ENCODE measurements at regions not wholly inside any gene's neighbourhood (a gene's known extent, or its start where the extent isn't known, plus 50 kb on each side); places are given as distances from the start of the nearest gene placed in this dataset.
"Not testable (repeated sequence)": the region's sequence is repeated elsewhere in the genome, so short reads cannot be mapped to it uniquely, and the experiment has no call there.

DNA sequence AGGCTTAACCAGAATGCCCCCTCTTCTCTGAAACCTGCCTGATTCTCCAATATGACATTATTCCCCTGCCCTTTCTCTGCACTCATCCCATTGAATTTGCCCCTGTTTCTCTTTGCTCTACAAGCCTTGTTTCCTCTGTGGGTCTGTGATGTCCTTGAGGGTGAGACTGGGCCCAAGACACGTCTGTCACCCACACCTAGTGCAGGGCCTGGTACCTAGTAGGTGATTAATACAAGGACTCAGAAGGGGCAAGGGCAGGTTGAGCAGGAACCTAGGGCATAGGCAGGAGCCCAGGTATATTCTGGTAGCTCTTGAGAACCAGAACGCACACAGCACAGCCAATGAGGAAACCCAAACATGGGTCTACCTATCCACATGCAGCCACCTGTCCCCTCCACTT, 81.9 kb upstream of the HMGXB4 start:
- no peak for DNase-seq (ENCODE audit: low read depth)
- in situ Hi-C loops (cut with HindIII; ENCODE audit: low pct_unique_long_range_greater_than_20kb, low sequenced_read_pairs) = no loop called here

DNA sequence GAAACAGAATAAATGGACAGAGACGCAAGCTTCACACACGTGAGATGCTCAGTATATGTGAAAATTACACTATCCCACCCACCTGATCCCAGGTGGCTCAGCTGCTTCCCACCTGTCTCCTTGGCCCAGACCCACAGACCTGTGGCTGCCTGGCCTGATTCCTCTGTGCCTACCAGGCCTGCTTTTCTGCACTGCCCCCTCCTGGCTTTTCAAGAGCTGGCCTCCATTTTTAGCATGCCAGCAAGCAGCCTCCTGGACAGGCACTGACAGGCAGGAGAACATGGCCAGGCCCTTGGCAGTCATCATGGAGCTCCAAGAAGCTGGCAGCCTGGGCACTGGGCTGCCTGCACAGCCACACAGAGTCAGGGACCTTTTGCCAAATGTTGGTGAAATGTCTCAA, 79.5 kb upstream of the HMGXB4 start:
- DNase-seq (ENCODE audit: low read depth) = no peak
- in situ Hi-C loops (cut with HindIII; ENCODE audit: low pct_unique_long_range_greater_than_20kb, low sequenced_read_pairs) = no loop called here

DNA sequence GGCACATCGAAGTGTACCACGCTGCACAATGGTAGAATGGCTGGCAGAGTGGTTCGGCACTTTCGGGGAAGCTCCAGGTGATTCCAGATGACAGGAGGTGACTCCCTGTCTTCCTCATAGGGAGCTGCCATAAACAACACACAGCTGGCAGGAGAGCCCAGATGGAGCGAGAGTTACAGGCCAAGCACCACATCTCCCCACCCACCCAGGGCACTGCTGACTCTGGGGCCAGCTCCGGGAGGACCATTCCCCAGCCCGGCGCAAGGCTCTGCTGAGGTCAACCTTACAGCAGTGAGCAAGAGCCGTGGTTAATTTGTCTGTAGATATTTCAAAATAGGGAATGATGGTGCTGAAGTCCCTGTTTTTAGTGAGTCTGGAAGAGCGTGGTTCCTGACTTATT, 78.8 kb upstream of the HMGXB4 start:
- DNase-seq (ENCODE audit: low read depth) = no peak
- in situ Hi-C loops (cut with HindIII; ENCODE audit: low pct_unique_long_range_greater_than_20kb, low sequenced_read_pairs) = no loop called here

DNA sequence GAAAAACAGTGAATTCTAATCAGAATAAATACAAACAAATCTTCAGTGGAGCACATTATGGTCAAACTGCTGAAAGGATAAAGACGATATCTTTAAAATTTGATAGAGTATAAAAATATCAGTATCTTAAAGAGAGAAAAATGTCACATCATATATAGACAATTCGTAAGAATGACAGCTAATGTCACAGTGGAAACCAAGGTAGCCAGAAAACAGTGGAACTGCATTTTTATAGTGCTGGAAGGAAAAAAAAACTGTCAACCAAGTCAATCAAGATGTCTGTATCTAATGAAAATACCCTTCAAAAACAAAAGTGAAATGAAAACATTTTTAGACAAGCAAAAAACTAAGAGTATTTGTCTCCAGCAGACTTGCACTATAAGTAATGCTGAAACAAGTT, 73.4 kb upstream of the HMGXB4 start:
- no peak for DNase-seq (ENCODE audit: low read depth)
- in situ Hi-C loops (cut with HindIII; ENCODE audit: low pct_unique_long_range_greater_than_20kb, low sequenced_read_pairs) = no loop called here

DNA sequence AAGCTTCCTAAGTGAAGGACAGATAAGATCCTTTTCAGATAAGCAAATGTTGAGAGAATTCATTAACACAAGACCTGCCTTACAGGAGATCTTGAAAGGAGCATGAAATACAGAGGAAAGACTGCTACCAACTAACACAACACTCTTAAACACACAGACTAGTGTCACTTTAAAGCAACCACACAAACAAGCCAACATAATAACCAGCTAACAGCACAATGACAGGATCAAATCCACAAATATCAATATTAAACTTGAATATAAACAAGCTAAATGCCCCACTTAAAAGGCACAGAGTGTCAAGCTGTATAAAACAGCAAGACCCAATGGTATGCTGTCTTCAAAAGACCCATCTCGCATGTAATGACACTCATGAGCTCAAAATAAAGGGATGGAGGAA, 70.8 kb upstream of the HMGXB4 start:
- no peak for DNase-seq (ENCODE audit: low read depth)
- in situ Hi-C loops (cut with HindIII; ENCODE audit: low pct_unique_long_range_greater_than_20kb, low sequenced_read_pairs) = no loop called here

DNA sequence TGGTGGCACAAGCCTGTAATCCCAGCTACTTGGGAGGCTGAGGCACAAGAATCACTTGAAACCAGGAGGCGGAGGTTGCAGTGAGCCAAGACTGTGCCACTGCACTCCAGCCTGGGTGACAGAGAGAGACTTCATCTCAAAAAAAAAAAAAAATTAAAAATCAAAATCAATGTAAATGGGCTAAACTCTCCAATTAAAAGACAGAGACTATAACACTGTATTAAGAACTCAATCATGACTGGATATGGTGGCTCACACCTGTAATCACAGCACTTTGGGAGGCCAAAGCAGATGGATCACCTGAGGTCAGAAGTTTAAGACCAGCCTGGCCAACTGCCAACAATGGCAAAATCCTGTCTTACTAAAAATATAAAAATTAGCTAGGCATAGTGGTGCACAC, 68.4 kb upstream of the HMGXB4 start:
- in situ Hi-C loops (cut with HindIII; ENCODE audit: low pct_unique_long_range_greater_than_20kb, low sequenced_read_pairs); DNase-seq (ENCODE audit: low read depth): not testable (repeated sequence)

DNA sequence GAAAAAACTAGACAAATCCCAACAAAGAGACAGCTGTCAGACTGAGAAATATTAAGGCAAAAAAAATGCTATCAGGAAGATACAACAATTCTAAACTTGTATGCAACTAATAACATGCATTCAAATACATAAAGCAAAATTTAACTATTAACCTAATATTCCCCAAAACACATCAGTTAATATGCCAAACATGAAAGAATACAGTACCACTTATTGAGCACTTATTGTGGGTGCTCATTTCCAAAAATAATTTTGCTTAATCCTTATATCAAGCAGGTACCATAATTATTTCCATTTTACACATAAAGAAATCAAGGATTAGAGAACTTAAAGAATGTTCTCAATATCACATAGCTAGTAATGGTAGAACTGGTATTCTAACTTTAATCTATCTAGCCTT, 67.7 kb upstream of the HMGXB4 start:
- in situ Hi-C loops (cut with HindIII; ENCODE audit: low pct_unique_long_range_greater_than_20kb, low sequenced_read_pairs) = no loop called here
- no peak for DNase-seq (ENCODE audit: low read depth)

DNA sequence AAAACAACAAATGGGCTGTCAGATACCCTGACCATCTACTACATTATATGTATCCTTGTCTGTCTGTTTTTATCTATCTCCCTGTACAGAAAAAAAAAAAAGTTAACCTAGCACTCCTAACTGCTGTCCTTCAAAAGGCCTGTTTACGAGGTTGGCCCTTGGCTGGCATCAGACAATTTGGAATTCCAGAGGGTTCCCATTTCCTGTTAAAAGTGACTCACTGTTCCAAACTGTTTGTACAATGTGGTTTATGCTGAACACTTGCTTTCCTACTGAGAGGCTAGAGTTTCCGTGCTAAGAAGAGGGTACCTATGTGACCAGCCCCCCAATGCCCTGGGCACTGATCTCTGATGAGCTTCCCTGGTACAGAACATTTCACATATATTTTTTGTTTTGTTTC, 65.9 kb upstream of the HMGXB4 start:
- in situ Hi-C loops (cut with HindIII; ENCODE audit: low pct_unique_long_range_greater_than_20kb, low sequenced_read_pairs) = no loop called here
- peak; percentile 41 for DNase-seq (ENCODE audit: low read depth)

DNA sequence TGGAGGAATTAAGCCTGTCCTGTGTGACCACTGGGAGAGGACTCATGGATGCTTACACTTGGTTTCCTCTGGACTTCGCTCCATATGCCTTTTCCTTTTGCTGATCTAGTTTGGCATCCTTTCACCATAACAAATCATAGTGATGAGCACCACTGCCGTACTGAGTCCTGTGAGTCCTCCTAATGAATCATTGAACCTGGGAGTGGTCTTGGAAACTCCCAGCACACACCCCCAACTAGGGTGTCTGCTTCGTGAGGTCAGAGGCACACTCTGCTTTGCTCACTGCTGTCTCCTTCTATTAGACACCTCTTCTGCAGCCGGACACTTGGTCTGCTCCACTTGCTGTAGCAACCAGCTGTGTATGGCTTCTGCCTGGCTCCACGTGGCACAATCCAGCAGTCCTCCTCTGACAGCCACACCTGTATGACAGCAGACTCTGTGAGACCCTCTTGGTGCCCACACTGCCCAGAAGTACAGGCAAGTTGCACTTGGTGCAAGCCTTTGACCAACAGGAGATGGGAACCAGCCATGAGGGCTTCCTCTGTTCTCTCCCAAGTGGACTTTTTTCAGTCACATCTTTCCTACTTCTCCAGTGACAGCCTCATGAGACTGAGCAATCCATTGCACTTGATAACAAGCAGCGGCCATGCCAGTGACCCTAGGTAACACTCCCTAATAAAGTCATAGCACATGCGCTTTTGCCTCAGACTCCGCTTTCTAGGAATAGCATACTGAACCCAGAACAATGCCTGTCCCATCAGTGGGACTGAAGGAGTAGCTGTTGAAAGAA, 65.0 kb upstream of the HMGXB4 start:
- peak; percentile 22 for DNase-seq (ENCODE audit: low read depth)
- in situ Hi-C loops (cut with HindIII; ENCODE audit: low pct_unique_long_range_greater_than_20kb, low sequenced_read_pairs) = no loop called here

DNA sequence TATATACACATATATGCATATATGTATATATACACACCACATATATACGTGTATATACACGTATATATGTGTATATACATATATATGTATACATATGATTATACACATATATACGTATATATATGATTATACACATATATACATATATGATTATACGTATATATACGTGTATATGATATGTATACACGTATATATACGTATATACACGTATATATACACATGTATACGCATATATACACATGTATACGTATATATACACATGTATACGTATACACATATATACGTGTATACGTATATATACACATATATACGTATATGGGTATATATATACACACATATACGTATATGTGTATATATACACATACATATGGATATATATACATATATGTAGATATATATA, 62.1 kb upstream of the HMGXB4 start:
- in situ Hi-C loops (cut with HindIII; ENCODE audit: low pct_unique_long_range_greater_than_20kb, low sequenced_read_pairs) = no loop called here
- no peak for DNase-seq (ENCODE audit: low read depth)

DNA sequence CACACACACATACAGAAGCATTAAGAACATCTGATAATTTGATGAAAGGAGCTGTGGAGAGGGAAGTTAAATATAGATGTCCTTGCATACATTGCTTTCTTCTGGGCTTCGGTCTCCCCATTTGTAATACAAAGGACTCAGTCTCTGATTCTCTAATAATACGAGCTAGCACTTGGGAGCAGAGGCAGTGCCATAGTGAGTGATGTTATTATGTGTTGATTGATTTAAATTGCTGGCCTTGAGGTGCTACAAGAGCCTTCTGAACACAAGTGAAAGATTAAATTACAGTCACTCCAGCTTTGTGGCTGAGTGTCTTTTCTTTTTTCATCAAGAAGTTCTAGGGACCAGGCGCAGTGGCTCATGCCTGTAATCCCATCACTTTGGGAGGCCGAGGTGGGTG, 61.5 kb upstream of the HMGXB4 start:
- no peak for DNase-seq (ENCODE audit: low read depth)
- in situ Hi-C loops (cut with HindIII; ENCODE audit: low pct_unique_long_range_greater_than_20kb, low sequenced_read_pairs) = no loop called here

DNA sequence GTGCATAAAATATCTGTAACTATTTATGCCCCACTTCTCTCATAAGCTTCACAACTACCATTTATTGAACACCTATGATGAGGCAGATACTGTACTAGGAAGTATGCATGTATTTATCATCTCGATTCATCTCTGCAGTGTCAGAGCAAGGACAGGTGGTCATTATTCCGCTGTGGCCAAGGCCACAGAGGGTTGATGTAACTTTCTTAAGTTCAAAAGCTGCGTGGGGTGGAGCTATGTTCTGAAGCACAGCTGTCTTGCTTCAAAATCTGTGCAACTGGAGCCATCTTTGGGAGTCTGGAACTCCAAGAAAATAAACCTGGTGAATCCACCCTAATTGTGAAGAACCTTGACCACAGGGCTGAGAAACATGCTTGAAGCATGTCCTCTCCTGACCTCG, 60.2 kb upstream of the HMGXB4 start:
- DNase-seq (ENCODE audit: low read depth) = no peak
- in situ Hi-C loops (cut with HindIII; ENCODE audit: low pct_unique_long_range_greater_than_20kb, low sequenced_read_pairs) = no loop called here

DNA sequence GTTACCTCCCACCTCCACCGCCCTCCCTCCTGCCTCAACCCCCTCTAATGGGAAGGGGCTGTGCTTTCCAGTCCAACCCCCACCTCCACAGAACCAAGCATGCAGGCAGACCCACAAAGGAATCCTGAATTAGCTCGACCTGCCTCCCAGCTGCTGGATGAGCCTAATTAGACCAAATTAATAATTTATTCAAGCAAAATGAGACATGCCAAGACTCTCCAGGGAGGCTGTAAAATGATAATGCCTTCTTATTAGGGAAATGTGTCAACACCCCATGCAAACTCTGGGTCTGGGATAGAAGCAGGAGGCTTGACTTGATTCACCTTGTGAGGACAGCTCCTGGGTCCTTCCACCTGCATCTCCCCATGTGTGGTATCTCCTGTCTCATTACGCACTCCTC, 59.4 kb upstream of the HMGXB4 start:
- in situ Hi-C loops (cut with HindIII; ENCODE audit: low pct_unique_long_range_greater_than_20kb, low sequenced_read_pairs) = no loop called here
- no peak for DNase-seq (ENCODE audit: low read depth)

DNA sequence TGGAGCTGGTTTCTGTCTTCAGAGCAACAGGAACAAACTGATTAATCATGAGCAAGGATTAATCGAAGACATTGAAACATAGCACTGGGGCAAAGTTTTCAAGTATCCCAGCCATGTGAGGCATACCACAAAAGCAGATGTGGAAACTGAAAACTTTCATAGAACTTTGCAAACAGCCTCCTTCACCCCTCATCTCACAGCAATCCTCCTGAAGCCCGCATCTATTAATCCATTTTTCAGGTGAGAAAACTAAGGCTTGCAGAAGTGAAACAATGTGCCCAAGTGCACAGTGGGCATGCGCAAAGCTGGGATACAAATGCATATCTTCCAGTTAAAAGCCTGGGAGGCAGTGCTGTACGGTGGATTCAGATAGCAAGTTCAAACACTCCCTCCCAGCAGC, 58.6 kb upstream of the HMGXB4 start:
- in situ Hi-C loops (cut with HindIII; ENCODE audit: low pct_unique_long_range_greater_than_20kb, low sequenced_read_pairs) = no loop called here
- DNase-seq (ENCODE audit: low read depth) = no peak

DNA sequence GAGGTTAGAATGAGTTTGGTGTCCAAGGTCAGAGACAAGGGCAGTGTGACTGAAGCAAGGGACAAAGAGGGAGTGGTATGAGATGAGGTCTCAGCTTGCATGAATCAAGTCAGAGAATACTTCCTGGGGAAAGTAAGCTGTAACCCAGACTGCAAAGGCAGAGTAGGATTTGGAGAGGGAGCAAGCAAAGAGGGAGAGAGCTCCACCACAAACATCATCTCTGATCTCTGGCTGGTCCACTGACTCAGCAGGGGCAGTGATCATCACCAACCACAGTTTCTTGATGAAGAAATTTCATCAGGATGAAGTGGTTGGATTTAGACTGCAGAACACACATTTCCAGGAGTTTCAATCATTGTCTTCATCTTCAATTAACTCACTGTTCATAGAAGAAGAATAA, 54.9 kb upstream of the HMGXB4 start:
- DNase-seq (ENCODE audit: low read depth) = no peak
- in situ Hi-C loops (cut with HindIII; ENCODE audit: low pct_unique_long_range_greater_than_20kb, low sequenced_read_pairs) = no loop called here

DNA sequence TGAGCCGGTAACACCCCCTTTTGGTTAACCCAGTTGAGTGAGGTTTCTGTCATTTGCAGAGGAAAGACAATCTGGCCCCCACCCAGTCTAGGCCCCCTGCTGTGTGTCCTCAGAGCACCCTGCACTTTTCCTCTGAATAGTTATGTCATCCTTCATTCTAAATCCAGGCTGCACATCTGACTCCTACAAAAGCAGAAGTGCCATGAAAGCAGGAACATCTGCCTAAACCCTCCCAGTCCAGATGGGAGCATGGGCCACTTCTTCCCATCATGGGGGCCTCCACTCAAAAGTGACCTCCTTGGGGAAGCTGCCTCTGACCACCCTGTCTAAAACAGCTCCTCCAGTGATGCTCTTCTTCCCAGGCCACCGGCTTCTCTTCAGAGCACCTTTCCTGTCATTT, 53.7 kb upstream of the HMGXB4 start:
- in situ Hi-C loops (cut with HindIII; ENCODE audit: low pct_unique_long_range_greater_than_20kb, low sequenced_read_pairs) = no loop called here
- no peak for DNase-seq (ENCODE audit: low read depth)

DNA sequence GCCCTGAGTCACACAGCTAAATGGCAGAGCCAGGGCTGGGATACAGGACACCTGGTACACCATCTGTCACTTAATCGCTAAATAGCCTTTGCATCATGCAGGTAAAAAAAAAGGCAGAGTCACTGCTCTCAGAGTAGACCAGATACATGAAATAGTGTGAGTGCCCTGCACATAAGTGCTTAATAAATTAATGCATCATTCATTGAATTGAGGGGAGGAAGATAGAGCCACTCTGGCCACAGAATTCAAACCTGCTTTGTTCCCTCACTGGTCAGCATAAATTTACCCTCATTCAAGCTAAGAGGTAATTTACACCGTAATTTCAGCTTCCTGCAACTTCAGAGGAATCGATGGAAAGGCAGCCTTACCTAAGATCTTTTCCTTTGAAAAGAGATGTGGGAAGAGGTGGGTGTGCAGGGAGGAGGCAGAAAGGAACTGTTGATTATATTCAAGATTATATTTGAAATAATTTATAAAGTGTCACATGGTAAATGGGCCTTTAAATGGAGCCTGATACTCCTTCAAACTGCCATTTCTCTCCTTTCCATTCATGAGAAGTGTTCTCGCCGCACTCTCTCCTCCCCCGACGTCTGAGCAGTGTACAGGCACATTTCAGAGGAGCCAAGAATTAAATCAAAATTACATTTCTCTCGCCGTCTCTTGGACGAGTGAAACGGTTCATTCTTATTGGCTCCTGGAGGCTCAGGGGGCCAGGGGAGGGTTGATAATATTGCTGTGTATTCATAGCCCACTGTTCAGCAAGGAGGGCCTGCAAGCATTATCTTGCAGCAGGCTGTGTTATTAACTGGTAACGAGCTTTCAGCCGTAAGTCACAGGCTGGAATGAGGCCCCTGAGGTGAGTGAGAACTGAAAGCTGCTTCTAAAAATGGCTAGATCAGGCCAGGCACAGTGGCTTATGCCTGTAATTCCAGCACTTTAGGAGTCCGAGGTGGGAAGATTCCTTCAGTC, 52.2 kb upstream of the HMGXB4 start:
- in situ Hi-C loops (cut with HindIII; ENCODE audit: low pct_unique_long_range_greater_than_20kb, low sequenced_read_pairs) = no loop called here
- DNase-seq (ENCODE audit: low read depth) = no peak

DNA sequence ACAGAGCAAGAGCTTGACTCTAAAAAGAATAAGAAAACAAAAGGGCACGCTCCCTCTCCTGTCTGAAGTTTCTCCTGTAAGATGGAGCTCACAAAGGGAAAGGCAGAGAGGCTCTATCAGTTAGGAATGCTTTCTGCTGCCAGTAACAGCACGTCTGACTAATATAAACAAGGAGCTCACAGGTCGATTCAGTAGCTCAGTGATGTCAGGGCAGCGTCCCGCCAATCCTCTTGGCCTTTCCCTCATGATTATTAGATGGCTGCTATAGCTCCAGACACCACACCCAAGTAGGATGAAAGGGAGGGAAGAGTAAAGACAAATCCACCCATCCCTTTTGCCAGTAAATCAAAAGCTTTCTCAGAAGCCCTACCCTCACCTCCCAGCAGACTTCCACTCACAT, 51.3 kb upstream of the HMGXB4 start:
- in situ Hi-C loops (cut with HindIII; ENCODE audit: low pct_unique_long_range_greater_than_20kb, low sequenced_read_pairs) = no loop called here
- peak; percentile 38 for DNase-seq (ENCODE audit: low read depth)

DNA sequence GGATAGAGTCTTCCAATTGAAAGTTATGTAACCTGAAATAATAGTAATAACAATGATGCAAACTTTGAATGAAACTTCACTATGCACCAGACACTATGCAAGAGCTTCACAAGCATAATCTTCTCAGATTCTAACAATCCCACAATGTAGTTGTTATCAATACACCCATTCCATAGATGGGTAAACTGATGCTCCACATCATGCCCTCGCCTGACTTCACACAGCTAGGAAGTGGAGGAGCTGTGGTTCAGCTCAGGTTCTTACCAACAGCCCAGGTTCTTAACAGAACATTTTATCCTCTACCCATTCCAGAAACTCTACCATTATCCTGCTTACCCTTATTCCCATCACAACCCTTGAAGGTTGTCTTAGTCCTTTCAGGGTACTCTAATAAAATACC, 50.4 kb upstream of the HMGXB4 start:
- in situ Hi-C loops (cut with HindIII; ENCODE audit: low pct_unique_long_range_greater_than_20kb, low sequenced_read_pairs) = no loop called here
- DNase-seq (ENCODE audit: low read depth) = no peak
